Hepatocyte (in vitro differentiated cells): ENCODE measurements at regions not wholly inside any gene's neighbourhood (a gene's known extent, or its start where the extent isn't known, plus 50 kb on each side); places are given as distances from the start of the nearest gene placed in this dataset.

Experiments used
- CTCF ChIP-seq: fragments of 200-600 bp; sonication (generic); IDR thresholded peaks from 2 replicates; pipeline ENCODE4 v1.5.1; 2016; ENCODE audit warnings: antibody characterized with exemption, mild to moderate bottlenecking; ENCODE audit not compliant: poor library complexity
- EZH2 ChIP-seq: fragments of 200-600 bp; sonication (generic); IDR thresholded peaks from 2 replicates; pipeline ENCODE4 v1.6.1; 2016; ENCODE audit warnings: antibody characterized with exemption, mild to moderate bottlenecking, borderline replicate concordance

DNA sequence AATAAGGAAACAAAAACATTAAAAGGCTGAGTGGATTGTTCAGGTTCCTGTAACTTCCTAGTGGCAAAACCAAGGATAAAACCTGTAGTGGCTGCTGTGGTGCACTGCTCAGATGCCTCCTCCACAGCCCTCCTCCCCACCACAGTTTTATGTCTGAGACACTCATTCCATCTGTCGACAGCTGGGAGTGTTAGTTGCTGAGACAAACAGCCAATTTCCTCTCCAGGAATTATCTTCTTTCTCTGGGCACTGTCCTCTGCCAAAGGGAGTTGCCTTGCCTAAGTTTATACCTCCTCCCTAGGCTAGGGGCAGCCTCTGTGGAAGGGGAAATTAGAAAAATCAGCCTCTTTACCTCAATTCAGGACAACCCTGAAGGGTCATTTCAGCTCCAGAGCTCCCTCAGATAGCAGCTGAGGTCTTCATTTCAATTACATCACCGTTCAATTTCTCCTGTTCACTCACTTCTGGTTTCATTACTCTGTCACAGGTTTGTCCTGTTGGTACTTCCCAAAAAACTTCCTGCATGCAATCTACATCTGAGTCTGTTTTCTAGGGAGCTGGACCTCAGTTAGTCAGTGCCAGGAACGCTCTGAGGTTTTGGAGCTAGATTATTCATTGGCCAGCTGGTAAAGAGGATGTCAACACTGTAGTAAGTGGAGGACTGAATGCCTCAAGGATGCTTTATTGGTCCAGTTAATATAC lies 74.9 kb upstream of the ATP2B1 start:
- TF ChIP-seq CTCF (no peak), EZH2 (no peak)
